GM21529 (cell line): ENCODE measurements at regions not wholly inside any gene's neighbourhood (a gene's known extent, or its start where the extent isn't known, plus 50 kb on each side); places are given as distances from the start of the nearest gene placed in this dataset.
A peak's percentile ranks its signal among the peaks of the same experiment; 100 is the strongest.

Experiments used
- ATAC-seq: cut with Tn5 transposase; IDR thresholded peaks from one replicate; pipeline ENCODE4 v1.9.1; 2021; ENCODE audit not compliant: unreplicated experiment

DNA sequence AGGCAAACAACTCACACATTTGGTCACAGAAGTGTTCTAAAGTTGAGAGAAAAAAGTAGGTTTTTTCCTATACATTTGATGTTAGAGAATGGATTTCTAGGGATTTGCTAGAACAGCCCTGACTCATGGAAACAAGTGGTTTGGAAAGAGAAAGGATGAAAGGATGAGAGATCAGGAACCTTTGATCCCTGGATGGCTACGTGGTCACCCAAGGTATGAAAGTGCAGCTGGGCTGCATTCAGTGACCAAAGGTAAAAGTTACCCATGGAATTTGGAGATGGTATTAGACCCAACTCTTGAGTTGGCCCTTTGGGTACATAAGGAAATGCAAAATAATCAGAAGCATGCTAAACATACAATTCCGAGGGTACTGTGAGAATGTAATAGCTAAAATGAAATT lies 61.3 kb upstream of the SPIN1 start:
- ATAC-seq, result no peak

DNA sequence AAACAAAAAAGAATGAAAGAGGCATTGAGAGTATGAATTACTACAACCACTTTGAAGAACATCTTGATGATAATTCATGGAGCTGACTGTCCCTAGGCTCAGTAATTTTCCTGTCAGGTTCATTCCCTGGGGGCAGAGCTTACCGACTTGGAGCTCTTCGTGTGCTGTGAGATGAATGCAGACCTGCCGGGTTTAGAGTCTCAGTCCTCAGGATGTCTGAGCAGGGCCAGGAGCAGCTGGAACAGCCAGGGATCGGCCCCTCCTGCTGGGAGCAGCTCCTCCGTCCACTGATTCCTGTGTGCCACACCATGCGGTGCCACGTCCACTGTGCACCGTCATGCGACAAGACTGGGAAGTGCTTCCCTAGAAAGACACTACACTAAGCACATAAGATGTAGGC lies 62.2 kb upstream of the SPIN1 start:
- no peak for ATAC-seq

DNA sequence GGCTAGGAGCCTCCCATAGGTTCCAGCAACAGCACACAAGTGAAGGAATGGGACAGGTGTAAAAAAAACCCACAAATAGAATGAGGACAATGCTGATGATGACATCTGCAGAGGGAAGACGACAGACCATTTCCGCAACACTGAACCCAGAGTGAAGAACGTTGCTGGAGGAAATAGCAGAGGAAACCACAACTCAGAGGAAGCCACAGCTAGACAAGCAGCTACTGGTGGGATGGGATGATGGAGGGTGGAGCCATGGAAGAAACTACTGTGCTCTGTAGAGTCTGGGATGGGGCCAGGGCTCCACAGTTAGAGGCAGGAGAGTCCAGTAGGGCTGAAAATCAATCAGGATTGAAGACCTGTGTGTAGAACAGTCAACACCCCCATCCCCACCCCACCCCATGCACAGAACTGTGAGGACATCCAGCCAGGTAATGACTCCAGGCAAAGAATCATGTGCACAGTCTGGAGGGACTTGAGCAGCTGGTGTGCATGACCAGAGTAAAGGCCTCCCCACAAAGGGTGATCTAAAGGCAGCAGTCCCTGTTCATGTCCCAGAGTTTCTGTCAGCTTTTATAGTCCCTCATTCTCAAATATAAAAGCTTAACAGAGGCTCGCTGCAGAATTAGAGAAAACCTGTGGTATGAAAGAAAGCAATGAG lies 65.2 kb upstream of the SPIN1 start:
- no peak for ATAC-seq

DNA sequence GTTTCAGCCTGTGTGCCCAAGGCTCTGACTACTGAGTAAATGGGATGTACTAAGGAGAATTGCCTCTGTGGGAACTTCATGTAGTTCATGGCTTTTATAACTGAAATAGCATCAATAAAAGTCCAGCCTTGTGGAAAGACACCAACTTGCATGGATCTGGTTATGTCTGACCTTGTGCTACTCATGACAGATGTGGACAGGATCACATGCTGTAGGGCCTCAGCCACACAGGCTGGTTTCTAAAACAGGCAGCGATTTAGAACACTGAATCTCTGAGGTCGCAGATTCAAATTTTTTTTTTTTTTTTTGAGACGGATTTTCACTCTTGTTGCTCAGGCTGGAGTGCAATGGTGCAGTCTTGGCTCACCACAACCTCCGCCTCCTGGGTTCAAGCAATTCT lies 66.5 kb upstream of the SPIN1 start:
- no peak for ATAC-seq

DNA sequence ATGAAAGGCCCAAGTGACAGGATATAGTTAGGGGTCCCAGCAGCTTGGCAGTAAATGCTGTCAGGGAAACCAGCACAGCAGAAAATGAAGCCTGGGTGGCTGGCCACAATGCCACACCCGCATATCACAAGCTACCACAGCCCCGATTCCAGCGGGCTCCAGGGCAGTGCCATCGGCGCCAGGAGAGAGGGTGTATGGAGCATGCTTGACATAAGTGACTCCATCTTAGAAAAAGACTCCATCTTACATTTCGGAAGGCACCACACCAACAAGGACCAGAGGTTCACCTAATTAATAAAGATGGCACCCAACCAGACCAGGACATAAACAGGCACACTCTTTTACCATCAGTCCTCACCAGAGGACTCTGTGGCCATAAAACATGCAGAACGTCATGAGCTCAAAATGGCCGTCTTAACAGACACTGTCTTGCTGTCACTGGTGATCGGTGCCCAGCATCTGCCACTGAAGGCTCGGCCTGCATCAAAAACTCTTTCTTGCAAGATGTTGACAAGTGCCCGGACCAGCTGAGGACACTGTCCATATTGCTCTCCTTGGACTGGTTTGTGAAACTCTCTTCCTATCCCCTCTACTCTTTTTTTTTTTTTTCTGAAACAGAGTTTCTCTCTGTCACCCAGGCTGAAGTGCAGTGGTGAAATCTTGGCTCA lies 67.4 kb upstream of the SPIN1 start:
- ATAC-seq, result no peak

DNA sequence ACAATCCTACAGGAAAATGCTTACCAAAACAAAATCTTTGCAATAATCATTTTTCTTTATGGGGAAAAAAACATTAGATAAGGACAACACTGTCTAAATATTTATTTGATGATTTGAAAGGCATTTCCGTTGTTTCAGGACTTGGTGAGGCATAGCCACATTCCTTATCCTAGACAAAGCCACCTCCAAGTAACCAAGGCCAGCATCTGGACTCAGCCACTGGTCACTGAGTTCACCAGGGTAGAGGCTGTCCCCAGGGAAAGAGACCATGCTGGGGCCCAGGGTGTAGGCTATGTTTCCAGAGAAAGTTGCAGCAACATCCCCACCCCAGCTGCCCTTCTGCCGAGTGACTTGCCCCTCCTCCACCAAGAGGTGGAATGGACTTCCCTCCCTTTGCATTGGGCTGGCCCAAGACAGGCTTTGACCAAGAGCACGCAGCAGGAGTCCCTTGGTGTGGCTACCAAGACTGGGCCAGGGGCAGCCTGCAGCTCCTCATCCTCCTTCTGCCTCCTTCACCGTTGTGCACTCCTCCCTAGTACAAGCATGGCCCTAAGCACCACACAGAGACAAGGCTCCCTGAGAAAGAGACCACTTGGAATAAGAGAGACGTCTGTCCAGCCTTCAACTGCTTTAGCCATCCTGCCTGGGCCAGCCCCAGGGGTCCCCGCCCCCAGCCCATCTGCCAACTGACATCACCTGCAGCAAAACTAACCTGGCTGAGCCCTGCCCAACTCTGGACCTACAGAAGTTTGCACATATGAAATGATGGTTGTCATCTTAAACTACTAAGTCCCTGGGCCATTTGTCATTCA lies 68.1 kb upstream of the SPIN1 start:
- no peak for ATAC-seq

DNA sequence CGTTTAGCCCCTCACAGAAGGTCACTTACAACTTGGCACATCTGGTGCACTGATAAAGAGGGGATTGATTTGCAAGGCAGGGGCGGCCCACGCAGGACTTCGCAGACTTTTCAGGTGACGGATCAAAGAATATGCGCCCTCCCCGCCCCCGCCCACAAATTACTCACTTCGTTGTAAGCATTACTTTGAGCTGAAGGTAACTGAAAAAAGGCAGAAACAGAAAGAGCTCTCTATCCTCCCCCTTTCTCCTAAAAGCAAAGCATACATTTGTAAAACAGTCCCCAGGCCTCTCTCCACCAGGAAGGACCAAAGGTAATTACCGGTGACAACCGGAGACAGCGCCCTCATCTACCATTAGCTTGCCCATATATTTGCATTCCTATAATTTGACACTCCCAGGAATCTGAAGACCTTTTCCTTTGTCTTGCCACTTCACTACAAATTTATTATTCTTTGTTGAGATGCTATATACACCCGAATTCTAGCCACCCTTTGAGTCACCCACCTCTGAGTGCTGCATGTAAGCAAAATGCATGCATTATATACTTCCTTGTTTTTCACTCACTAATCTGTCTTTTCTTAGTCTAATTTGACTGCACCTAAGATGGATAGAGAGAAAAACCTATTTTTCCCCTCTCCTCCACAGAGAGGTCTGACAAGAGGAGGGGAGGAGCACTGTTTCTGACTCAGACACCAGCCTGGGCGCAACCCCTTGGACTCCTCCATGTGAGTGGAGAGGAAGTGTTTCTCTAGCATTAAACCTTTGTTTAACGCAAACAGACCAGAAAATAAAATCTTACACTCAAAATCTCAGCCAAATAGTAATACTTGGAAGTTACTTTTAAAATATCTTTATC lies 74.7 kb upstream of the SPIN1 start:
- no peak for ATAC-seq

DNA sequence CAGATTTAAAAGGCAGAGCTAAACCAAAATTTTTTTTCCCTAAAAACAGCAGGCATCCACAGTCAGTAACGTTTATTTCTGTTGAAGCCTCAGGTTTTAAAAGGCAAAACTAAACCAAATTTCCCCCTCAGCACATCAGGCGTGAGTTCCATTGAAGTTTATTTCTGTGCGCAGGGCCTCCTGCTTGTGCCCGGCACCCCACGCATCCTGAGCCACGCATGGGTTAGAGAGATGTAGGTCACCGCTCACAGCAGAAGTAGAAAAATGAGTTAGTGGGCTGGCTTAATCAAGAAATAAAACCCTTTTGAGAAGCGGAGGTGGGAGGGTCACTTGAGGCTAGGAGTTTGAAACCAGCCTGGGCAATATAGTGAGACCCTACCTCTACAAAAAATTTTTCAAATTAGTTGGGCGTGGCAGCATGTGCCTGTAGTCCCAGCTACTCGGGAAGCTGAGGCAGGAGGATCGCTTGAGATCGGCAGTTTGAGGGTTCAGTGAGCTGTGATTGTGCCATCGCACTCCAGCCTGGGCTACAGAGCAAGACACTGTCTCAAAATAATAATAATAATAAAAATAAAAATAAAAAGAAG lies 75.6 kb upstream of the SPIN1 start:
- no peak for ATAC-seq

DNA sequence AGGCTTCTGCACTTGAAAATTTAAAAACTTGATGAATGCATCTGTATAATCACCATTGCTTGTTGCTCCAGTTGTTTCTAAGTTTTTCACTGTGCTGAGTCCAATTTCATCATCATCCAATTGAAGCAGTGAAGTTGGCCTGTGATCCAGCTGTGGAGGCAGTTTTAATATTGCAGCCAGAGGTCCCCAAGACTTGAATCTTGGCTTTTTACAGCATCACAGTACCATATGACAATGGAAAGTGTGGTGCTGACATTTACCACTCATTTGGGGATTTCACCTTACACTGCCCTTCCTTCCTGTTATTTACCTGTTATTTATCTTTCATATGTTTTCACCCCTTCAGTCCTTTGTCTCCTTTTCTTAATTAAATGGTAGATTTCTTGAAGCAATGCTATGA lies 76.2 kb upstream of the SPIN1 start:
- no peak for ATAC-seq

DNA sequence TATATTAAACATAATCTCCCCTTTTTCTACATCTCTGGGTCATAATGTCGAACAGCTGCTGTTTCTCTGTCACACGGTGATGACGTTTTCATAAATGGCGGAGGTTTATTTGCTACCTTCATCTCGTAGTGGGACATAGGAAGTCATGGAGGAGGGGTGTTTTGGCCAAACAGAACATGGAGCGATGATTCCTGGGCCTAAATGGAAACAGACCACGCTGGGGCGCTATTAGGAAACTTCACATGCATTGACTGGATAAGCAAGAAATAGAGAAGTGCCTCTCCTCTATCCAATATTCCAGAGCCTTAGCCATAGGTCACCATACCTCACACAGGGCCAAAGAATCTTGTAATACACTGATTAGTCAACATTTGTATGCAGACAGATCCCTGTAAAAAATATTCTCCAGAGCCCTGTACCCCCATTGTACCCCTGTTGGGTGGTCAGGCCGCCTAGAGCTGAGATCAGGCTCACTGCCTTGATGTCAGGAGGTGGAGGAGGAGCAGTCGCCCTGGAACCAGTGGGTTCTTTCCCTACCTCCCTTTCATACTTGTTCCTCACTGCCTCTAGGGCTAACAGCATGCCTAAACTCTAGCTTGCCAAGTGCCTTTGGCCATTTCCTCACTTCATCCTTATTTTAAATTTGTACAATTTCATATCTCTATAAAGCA lies 77.8 kb upstream of the SPIN1 start:
- ATAC-seq, result no peak

DNA sequence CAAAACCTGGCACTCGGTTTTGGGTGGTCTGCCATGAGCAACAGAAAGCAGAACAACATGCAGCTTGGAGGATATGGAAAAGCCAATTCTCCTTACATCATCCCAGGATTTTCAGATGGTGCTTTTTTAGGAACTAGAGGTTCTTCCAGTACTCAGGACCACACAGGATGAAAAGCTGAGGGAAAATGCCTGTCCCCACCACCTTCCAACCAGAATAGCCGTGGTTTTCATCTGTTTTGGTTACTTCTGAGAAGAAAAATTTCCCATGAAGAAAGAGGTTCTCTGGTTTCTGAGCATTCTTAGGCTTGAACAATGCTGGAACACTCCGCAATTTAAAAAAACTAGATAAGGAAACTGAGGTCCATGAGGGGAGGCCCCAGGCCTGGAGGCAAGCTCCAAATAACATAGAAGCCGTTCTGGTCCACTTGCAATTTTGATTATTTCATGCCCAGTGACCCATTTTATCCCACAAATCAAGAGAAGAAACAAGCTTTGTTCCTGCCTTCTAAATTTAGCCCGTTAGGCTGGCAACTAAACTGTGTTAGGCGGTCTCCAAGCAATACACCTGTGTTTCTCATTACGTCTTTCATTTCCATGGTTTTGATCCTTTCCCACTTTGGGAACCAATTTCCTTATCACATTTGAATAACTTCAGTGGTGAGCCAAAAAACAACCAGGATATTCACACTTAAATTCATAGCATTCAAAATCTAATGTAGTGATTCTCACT lies 79.2 kb upstream of the SPIN1 start:
- no peak for ATAC-seq

DNA sequence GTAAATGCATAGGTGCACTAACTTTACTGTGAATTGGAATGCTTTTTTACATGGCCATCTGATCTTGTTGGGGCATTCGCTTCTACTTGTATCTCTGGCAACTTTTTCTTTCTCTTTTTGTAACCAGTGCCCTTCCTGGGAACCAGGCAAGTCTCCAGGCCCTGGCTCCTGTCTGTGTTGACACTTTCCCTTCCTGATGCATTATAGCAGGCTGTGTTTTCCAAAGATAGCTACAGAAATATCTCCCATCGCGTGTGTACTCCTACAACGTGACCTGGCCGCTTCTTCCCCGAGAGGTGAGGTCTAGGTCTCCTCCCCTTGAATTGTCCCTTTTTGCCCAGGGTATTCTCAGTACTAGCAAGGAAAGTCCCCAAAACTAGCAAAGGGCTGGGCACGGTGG lies 81.1 kb upstream of the SPIN1 start:
- ATAC-seq, result no peak

DNA sequence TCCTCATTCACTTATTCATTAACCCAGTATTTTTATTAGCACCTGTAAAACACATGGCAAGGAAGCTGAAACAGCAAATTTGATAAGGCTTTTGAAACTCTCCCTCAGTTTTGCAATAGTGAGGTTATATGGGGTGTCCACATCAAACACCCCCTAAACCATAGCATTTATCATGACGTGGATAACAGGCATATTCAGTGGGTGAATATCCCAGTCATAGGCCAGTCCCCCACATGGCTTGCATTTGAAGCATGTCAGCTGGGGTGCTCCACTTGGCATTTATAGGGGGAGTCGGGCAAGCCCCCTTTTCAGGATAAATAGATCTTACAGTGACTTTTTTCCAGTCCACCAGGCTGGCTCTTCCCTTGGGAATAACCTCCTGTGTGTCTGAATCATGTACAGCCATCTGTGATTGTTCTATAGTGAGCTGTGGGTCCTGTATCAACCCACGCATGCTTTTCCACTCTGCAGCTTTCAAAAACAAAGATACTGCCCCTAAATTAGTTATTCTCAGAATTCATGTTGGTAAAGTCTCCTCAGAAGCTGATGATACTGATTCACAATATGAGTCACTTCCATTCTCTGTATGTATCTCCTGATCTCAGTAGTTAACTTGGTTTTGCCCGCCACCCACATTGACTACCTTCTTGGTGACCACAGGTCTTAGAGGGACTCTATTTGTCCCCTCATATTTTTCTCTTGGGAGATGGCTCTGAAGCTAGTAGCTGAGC lies 84.4 kb upstream of the SPIN1 start:
- ATAC-seq, result peak; percentile 98

DNA sequence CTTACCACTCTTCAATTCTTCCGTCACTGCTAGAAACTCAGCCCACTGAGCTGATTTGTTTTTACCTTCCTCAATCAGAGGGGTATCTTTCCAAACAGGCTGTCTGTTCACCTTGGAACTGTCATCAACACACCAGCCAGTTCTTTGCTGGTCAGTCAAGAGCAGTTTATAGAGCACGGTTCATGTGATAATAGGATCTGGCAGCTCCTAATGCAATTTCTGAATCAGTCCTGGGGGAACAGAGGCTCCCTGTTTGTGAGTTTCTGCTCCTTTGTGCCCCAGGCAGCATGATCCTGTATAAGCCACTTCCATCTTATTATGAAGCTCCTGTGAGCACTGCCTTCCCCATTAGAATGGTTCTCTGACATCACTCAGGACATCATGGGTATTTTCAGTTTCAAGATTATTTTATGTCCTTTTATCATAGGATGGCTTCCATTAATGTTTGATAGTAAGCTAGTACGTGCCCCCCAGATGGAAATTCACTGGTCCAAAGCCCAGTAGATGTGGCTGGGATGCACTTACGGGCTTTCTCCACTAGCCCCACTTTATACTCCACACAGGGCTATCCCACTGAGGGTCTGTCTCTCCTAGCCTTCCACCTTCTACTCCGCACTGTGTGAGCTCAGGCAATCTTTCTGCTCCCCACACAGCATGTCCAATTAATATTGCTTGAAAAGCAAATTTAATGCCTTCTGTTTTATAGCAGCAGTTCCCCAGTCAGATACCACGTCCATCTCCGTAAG lies 85.5 kb upstream of the SPIN1 start:
- ATAC-seq, result no peak

DNA sequence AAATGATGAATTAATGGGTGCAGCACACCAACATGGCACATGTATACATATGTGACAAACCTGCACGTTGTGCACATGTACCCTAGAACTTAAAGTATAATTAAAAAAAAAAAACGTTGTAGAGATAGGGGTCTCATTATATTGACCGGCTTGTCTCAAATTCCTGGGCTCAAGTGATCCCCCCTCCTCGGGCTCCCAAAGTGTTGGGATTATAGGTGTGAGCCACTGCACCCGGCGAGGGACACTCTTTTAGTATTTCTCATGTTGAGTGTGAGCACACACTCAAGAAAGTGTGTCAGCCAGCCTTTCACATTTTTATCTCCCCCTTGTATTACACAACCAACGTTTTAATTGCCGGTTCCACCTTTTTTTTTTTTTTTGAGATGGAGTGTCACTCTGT lies 87.7 kb upstream of the SPIN1 start:
- ATAC-seq, result no peak

DNA sequence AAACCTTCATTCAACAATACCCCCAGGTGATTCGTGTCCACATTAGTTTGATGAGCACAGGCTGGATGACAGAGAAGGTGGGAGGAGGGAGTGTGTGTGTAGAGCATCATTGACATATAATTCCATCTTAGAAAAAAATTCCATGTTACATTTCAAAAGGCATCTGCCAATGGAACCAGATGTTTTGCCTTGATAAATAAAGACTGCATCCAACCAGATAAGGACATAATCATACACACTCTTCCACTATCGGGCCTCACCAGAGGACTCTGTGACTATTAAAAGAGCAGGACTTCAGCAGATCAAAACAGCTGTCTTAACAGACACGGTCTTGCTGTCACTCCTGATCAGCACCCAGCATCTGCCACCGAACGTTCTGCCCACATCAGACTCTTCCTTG lies 96.4 kb upstream of the SPIN1 start:
- no peak for ATAC-seq

DNA sequence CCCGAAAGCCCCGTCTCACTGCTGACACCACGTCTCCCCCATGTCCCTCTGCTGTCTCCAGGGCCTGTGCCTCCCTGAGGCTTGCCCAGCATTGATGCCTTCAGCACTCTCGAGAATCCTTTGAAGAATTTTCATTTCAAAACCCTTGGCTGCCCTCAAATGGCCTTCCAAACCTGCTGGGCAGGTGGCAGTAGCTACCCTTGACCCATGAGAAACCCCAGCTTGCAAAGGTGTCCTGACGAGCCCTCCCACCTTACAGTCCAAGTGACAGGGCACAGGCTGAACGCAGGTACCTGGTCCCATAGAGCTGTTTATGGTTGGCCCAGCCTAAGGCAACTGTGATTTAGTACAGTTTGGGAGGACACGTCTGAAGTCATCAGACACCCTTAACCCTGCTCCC lies 97.2 kb upstream of the SPIN1 start:
- ATAC-seq, result no peak

DNA sequence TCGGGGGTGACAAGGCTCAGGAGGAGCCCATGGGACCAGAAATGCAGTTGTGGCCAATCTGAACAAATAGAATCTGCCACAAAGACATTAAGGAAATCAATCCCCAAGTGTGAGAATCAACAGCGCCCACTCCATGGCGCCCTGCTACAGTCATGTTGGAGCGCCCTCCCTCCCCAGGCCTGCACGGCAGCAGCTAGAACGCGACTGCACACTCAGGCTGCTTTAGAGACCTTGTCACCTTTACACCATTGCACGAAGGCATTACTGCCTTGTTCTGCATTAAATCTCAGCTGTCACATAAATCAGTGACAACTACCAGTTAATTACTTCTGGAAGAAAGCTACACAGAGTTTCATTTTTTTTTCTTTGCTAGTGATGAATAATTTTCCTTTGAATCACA lies 98.7 kb upstream of the SPIN1 start:
- ATAC-seq, result no peak
